Neuronal stem cell (in vitro differentiated cells): ENCODE measurements at regions not wholly inside any gene's neighbourhood (a gene's known extent, or its start where the extent isn't known, plus 50 kb on each side); places are given as distances from the start of the nearest gene placed in this dataset.

Experiments used
- DNase-seq: peaks from one replicate; pipeline ENCODE4 v3.0.0-alpha.2; 2013; ENCODE audit warnings: low spot score
- H2AFZ ChIP-seq: one replicate; pipeline ENCODE4 v1.6.1; 2013; ENCODE audit warnings: mild to moderate bottlenecking, low read length, inconsistent platforms
- H2AK5ac ChIP-seq: 2 replicates; pipeline ENCODE4 v1.6.1; 2013; ENCODE audit warnings: low read depth, mild to moderate bottlenecking, inconsistent platforms, low read length, moderate library complexity, mixed read lengths
- H2BK120ac ChIP-seq: 2 replicates; pipeline ENCODE4 v1.6.1; 2013; ENCODE audit warnings: low read depth, mild to moderate bottlenecking, inconsistent platforms, low read length, moderate library complexity, mixed read lengths
- H2BK12ac ChIP-seq: one replicate; pipeline ENCODE4 v1.6.1; 2013; ENCODE audit warnings: low read length, inconsistent platforms
- H2BK15ac ChIP-seq: 2 replicates; pipeline ENCODE4 v1.6.1; 2013; ENCODE audit warnings: mild to moderate bottlenecking, low read length, inconsistent platforms, mixed read lengths
- H2BK5ac ChIP-seq: one replicate; pipeline ENCODE4 v1.6.1; 2013; ENCODE audit warnings: inconsistent platforms, mild to moderate bottlenecking, low read length, moderate library complexity
- H3K14ac ChIP-seq: one replicate; pipeline ENCODE4 v1.6.1; 2013; ENCODE audit warnings: low read length, inconsistent platforms
- H3K18ac ChIP-seq: 2 replicates; pipeline ENCODE4 v1.6.1; 2013; ENCODE audit warnings: low read length, inconsistent platforms
- H3K23ac ChIP-seq: 2 replicates; pipeline ENCODE4 v1.6.1; 2013; ENCODE audit warnings: low read depth, mild to moderate bottlenecking, mixed read lengths, low read length, inconsistent platforms; ENCODE audit not compliant: poor library complexity
- H3K27ac ChIP-seq: replicated peaks from 3 replicates; pipeline ENCODE4 v1.5.1; 2013; ENCODE audit warnings: low read length, inconsistent platforms
- H3K27me3 ChIP-seq, 3 experiments: 2 replicates each; pipeline ENCODE4 v1.6.1; 2013; ENCODE audit warnings: low read length in 3 of 3, mild to moderate bottlenecking in 2 of 3, inconsistent platforms in 1 of 3, low read depth in 1 of 3, mixed read lengths in 1 of 3, moderate library complexity in 1 of 3; ENCODE audit not compliant: control insufficient read depth in 3 of 3, insufficient read depth in 3 of 3
- H3K36me3 ChIP-seq, 2 donors: replicated peaks in 1 of 2; 2 replicates each; pipeline ENCODE4 v1.6.1; 2013; ENCODE audit warnings: low read length in 2 of 2; ENCODE audit not compliant: control insufficient read depth in 2 of 2, insufficient read depth in 2 of 2
- H3K4ac ChIP-seq: 2 replicates; pipeline ENCODE4 v1.6.1; 2013; ENCODE audit warnings: inconsistent platforms, mild to moderate bottlenecking, low read length, moderate library complexity
- H3K4me1 ChIP-seq, 2 donors: 1 replicate in 1 of 2; 2 replicates in 1 of 2; pipeline ENCODE4 v1.6.1; 2013; ENCODE audit warnings: low read length in 2 of 2, low read depth in 1 of 2; ENCODE audit not compliant: control insufficient read depth in 2 of 2, insufficient read depth in 1 of 2
- H3K4me2 ChIP-seq: one replicate; pipeline ENCODE4 v1.6.1; 2013; ENCODE audit warnings: mild to moderate bottlenecking, low read length, inconsistent platforms; ENCODE audit not compliant: insufficient read depth, poor library complexity, severe bottlenecking
- H3K4me3 ChIP-seq, 2 donors: 2 replicates each; pipeline ENCODE4 v1.5.1; 2013; ENCODE audit warnings: low read length in 2 of 2, mild to moderate bottlenecking in 2 of 2, inconsistent platforms in 1 of 2, moderate library complexity in 1 of 2
- H3K79me1 ChIP-seq: one replicate; pipeline ENCODE4 v1.6.1; 2013; ENCODE audit warnings: low read depth, mild to moderate bottlenecking, inconsistent platforms, low read length, moderate library complexity
- H3K9ac ChIP-seq: one replicate; pipeline ENCODE4 v1.6.1; 2013; ENCODE audit warnings: mild to moderate bottlenecking, low read depth, low read length, inconsistent platforms; ENCODE audit not compliant: poor library complexity
- H3K9me3 ChIP-seq, 2 donors: replicated peaks in 1 of 2; 2 replicates each; pipeline versions ENCODE3 to v1.6.1; 2013; ENCODE audit warnings: low read length in 2 of 2, mild to moderate bottlenecking in 2 of 2, inconsistent platforms in 1 of 2, low read depth in 1 of 2, mixed read lengths in 1 of 2, moderate library complexity in 1 of 2; ENCODE audit not compliant: control insufficient read depth in 2 of 2, insufficient read depth in 1 of 2
- H4K8ac ChIP-seq: one replicate; pipeline ENCODE4 v1.6.1; 2013; ENCODE audit warnings: low read depth, mild to moderate bottlenecking, inconsistent platforms, low read length, moderate library complexity
- H4K91ac ChIP-seq: one replicate; pipeline ENCODE4 v1.6.1; 2013; ENCODE audit warnings: low read length, low read depth, mild to moderate bottlenecking, inconsistent platforms; ENCODE audit not compliant: poor library complexity
- WGBS, 2 donors: extraction: QIAGEN DNeasy Blood & Tissue Kit; methylation state at CpG; one replicate each; pipeline ENCODE4 v1.1.7; 2013; ENCODE audit warnings: missing lambda C conversion rate in 2 of 2, mixed read lengths in 1 of 2; ENCODE audit not compliant: insufficient read length in 2 of 2, insufficient replicate concordance in 1 of 2; ENCODE audit errors: extremely low coverage in 2 of 2; 5-methylcytosine and 5-hydroxymethylcytosine counted together

DNA sequence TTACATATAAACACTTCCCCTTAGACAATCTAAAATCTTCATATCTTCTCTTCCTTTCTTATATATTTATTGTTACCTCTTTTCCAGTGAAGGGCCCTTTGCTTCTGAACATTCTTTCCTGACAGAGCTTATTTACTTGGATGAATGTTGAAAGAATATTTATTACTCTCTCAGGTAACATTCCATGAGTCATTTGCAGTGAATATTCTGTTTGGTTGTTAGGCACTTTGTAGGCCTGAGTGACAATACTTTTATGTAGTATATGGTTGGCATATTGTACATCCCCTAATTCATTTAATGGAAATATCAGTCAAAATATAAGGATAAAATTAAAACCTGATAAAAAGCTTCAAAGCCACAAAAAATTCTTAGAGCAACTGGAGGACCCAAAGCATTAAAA, 260.9 kb upstream of the KCNMB2 start:
- no peak overlapping the region for H3K27ac ChIP-seq
- H2BK15ac ChIP-seq = no peak overlapping the region

DNA sequence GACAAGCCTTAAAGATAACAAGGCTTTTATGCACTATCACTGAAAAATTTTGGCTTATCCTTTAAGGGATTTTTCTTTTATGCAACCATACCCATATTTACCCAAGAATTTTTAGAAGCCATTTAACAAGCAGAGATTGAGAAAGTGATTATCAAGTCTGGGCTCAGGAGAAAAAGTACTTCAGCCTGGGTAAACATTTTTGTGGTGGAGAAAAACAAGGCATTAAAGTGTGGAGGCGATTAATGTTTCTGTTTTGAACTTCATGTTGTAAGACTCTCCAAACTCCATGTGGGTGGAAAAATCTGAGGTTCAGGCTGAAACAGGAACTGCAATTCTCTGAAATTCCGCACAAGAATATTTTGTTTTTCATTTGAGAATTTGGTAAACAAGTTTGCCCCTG, 260.4 kb upstream of the KCNMB2 start:
- H4K8ac ChIP-seq = no peak overlapping the region
- no peaks in the 10 kb centered on the region for H3K79me1 ChIP-seq
- no peaks in the 10 kb centered on the region for H3K27me3 ChIP-seq
- no peak overlapping the region for H3K27ac ChIP-seq
- H3K18ac ChIP-seq = no peak overlapping the region
- H3K9ac ChIP-seq = no peak overlapping the region
- H2AK5ac ChIP-seq = no peak overlapping the region
- no peak overlapping the region for H2BK120ac ChIP-seq
- H3K9me3 ChIP-seq = peaks cover 5 to 16% of the 10 kb centered on the region in 2 donors
- H3K4me1 ChIP-seq = no peaks in the 10 kb centered on the region
- no CpG with 5 or more reads among the region's 2 CpGs for WGBS, 2 donors
- H2BK12ac ChIP-seq = no peak overlapping the region
- no peaks in the 10 kb centered on the region for H3K36me3 ChIP-seq
- H2AFZ ChIP-seq = no peak overlapping the region
- H3K23ac ChIP-seq = no peak overlapping the region
- no peak overlapping the region for H2BK15ac ChIP-seq
- H4K91ac ChIP-seq = no peak overlapping the region
- no peak overlapping the region for H3K14ac ChIP-seq
- H2BK5ac ChIP-seq = no peak overlapping the region
- H3K4me3 ChIP-seq = no peak overlapping the region
- H3K4ac ChIP-seq = no peak overlapping the region
- no peak for DNase-seq
- no peak overlapping the region for H3K4me2 ChIP-seq

More for the DNA sequence above, 260.9 kb upstream of the KCNMB2 start:
- H3K79me1 ChIP-seq = no peaks in the 10 kb centered on the region
- no peak overlapping the region for H3K14ac ChIP-seq
- H2AFZ ChIP-seq = no peak overlapping the region
- no peak overlapping the region for H2BK5ac ChIP-seq
- H4K8ac ChIP-seq = no peak overlapping the region
- H3K4ac ChIP-seq = no peak overlapping the region
- DNase-seq = no peak
- H3K9me3 ChIP-seq = peaks cover 5 to 16% of the 10 kb centered on the region in 2 donors
- H3K18ac ChIP-seq = no peak overlapping the region
- H3K4me3 ChIP-seq = no peak overlapping the region
- no peaks in the 10 kb centered on the region for H3K4me1 ChIP-seq
- no peak overlapping the region for H2BK12ac ChIP-seq
- H3K4me2 ChIP-seq = no peak overlapping the region
- H3K36me3 ChIP-seq = no peaks in the 10 kb centered on the region
- no peak overlapping the region for H2AK5ac ChIP-seq
- no peaks in the 10 kb centered on the region for H3K27me3 ChIP-seq
- no peak overlapping the region for H4K91ac ChIP-seq
- H2BK120ac ChIP-seq = no peak overlapping the region
- no peak overlapping the region for H3K9ac ChIP-seq
- no peak overlapping the region for H3K23ac ChIP-seq

DNA sequence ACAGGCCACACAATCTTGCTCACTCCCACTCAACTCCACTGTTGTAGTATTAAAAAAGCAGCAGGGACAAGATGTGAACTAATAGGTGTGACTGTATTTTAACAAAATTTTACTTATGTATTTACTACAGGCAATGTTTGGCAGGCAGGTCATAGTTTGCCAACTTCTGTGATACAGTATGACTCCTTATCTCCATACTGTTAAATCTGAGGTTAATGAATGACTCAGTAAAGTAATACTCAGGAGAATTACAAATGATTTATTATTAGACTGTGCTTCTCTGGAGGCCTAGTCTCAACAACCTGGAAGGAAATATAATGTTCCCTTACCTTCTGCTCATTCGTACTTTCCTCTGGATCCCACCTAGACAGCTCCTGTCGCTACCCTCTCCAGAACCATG, 258.6 kb upstream of the KCNMB2 start:
- Histone ChIP-seq H3K27me3 (no peaks in the 10 kb centered on the region), H3K14ac (no peak overlapping the region), H3K36me3 (no peaks in the 10 kb centered on the region), H3K79me1 (no peaks in the 10 kb centered on the region), H2AFZ (no peak overlapping the region), H3K18ac (no peak overlapping the region), H2BK15ac (no peak overlapping the region), H3K4ac (no peak overlapping the region), H3K27ac (no peak overlapping the region), H2BK120ac (no peak overlapping the region), H3K9ac (no peak overlapping the region), H2BK5ac (no peak overlapping the region), H3K4me3 (no peak overlapping the region), H4K8ac (no peak overlapping the region), H2AK5ac (no peak overlapping the region), H3K23ac (no peak overlapping the region), H3K9me3 (peaks cover 5 to 16% of the 10 kb centered on the region in 2 donors), H3K4me1 (no peaks in the 10 kb centered on the region), H4K91ac (no peak overlapping the region), H2BK12ac (no peak overlapping the region), H3K4me2 (no peak overlapping the region)
- WGBS, 2 donors = no CpG with 5 or more reads among the region's 2 CpGs
- no peak for DNase-seq

DNA sequence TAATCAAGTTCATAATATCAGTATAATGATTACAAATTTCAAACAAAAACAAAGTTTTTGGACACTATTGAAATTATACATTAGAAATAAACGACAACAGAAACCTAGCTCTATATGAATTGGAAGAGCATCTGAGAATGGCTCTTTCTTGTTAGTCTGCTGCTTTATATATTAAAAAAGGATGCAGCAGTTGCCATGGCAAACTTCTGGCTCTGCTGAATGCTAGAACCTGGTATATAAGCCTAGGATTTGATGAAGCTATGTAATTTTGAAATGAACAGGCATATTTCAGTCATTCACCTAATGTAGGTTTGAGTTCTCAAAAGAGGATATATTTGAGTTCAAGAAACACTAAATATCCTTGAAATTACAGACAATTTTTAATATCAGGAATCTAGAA, 252.7 kb upstream of the KCNMB2 start:
- H2AFZ ChIP-seq = no peak overlapping the region
- DNase-seq = no peak
- no peak overlapping the region for H3K4me3 ChIP-seq

More for the DNA sequence above, 252.7 kb upstream of the KCNMB2 start:
- H3K36me3 ChIP-seq = no peaks in the 10 kb centered on the region
- no peak overlapping the region for H2AK5ac ChIP-seq
- no peak overlapping the region for H4K91ac ChIP-seq
- peaks cover 6 to 26% of the 10 kb centered on the region in 2 donors for H3K9me3 ChIP-seq
- H3K27ac ChIP-seq = no peak overlapping the region
- H4K8ac ChIP-seq = no peak overlapping the region
- no peak overlapping the region for H3K14ac ChIP-seq
- H3K4ac ChIP-seq = no peak overlapping the region
- H3K27me3 ChIP-seq = no peaks in the 10 kb centered on the region
- no peak overlapping the region for H2BK120ac ChIP-seq
- no peak overlapping the region for H2BK12ac ChIP-seq
- H2BK15ac ChIP-seq = no peak overlapping the region
- H3K9ac ChIP-seq = no peak overlapping the region
- no peaks in the 10 kb centered on the region for H3K4me1 ChIP-seq
- no peaks in the 10 kb centered on the region for H3K79me1 ChIP-seq
- no CpG with 5 or more reads among the region's 1 CpG for WGBS, 2 donors
- H2BK5ac ChIP-seq = no peak overlapping the region
- no peak overlapping the region for H3K4me2 ChIP-seq
- H3K18ac ChIP-seq = no peak overlapping the region
- H3K23ac ChIP-seq = no peak overlapping the region
